Activated CD4-positive, alpha-beta T cell treated with anti-CD3 and anti-CD28 coated beads, Interleukin-2, amount 10 ng/mL, durations not matched to agents 24 days and 14 days (primary cell): ENCODE measurements at regions not wholly inside any gene's neighbourhood (a gene's known extent, or its start where the extent isn't known, plus 50 kb on each side); places are given as distances from the start of the nearest gene placed in this dataset.

ENCODE experiments used
- DNase-seq: peaks from one replicate; pipeline ENCODE4 v3.0.0; 2022
- H3K27ac Mint-ChIP-seq: one replicate; pipeline ENCODE4 v1.8.0; 2022; ENCODE audit warnings: mild to moderate bottlenecking, mixed read lengths
- H3K27me3 Mint-ChIP-seq: one replicate; pipeline ENCODE4 v1.8.0; 2022; ENCODE audit warnings: mixed read lengths
- H3K36me3 Mint-ChIP-seq: one replicate; pipeline ENCODE4 v1.8.0; 2022; ENCODE audit warnings: low read depth, mild to moderate bottlenecking, mixed read lengths
- H3K4me1 Mint-ChIP-seq: one replicate; pipeline ENCODE4 v1.8.0; 2021; ENCODE audit warnings: mixed read lengths
- H3K4me3 Mint-ChIP-seq: one replicate; pipeline ENCODE4 v1.8.0; 2022; ENCODE audit warnings: mild to moderate bottlenecking, moderate library complexity, mixed read lengths
- H3K9me3 Mint-ChIP-seq: one replicate; pipeline ENCODE4 v1.8.0; 2021; ENCODE audit warnings: mixed read lengths
- intact Hi-C: fragments of 100-400 bp; cut with micrococcal nuclease; formaldehyde crosslinking; loops from one replicate; pipeline ENCODE4 v1.15.1; 2023

DNA sequence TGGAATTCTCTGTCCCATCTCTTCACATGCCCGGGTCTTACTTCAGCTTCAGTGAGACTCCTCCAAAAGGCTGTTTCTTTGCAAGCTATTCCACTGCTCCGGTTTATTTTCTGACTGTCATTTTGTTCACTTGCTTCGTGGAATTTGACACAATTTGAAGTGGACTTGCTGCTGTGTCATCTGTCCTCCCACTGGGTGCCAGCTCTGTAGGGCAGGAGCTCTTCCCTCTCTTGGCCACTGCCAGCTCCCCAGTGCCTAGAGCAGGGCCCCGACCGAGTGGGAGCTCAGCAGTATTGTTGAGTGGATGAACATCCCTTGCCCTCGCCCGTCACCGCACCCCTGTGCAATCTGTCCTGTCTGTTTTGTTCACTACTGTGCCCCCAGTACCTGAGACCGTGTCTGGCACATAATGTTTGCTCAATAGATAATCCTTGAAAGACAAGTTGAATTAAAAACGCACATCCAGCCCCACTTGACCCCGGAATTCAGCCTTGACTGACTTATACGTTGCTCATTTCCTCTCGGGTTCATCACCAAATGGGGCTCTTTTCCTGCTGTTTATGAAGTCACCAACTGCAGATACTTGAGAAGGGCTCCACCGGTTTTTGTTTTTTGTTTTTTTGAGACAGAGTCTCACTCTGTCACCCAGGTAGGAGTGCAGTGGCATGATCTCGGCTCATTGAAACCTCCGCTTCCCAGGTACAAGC, 170.3 kb upstream of the KCNG1 start:
- intact Hi-C loops = no loop called here
- no peak for DNase-seq
- Mint-ChIP-seq H3K27me3 (peaks cover 3% of the 10 kb centered on the region), H3K4me3 (no peak overlapping the region), H3K27ac (no peak overlapping the region), H3K9me3 (no peaks in the 10 kb centered on the region), H3K36me3 (no peaks in the 10 kb centered on the region), H3K4me1 (no peaks in the 10 kb centered on the region)

DNA sequence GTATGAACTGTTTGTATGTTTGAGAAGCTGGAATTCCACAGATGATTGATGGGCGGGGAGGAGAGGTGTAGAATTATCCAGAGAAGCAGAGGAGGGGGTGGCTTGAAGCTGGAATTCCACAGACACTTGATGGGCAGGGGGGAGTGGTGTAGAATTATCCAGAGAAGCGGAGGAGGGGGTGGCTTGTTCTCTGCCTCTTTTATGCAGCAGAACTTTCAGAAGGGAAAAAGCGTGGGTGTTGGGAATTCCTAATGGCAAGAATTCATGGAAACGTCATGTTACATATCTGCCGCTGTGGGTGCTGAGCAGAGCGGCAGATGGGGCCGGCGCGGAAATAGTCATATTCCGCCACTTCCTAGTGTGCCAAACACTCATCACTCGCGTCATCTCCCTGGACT, 167.9 kb upstream of the KCNG1 start:
- H3K27me3 Mint-ChIP-seq = peaks cover 8% of the 10 kb centered on the region
- H3K4me1 Mint-ChIP-seq = no peaks in the 10 kb centered on the region
- no peak overlapping the region for H3K4me3 Mint-ChIP-seq
- no peak for DNase-seq
- H3K9me3 Mint-ChIP-seq = no peaks in the 10 kb centered on the region
- no peak overlapping the region for H3K27ac Mint-ChIP-seq
- H3K36me3 Mint-ChIP-seq = no peaks in the 10 kb centered on the region
- intact Hi-C loops = no loop called here

DNA sequence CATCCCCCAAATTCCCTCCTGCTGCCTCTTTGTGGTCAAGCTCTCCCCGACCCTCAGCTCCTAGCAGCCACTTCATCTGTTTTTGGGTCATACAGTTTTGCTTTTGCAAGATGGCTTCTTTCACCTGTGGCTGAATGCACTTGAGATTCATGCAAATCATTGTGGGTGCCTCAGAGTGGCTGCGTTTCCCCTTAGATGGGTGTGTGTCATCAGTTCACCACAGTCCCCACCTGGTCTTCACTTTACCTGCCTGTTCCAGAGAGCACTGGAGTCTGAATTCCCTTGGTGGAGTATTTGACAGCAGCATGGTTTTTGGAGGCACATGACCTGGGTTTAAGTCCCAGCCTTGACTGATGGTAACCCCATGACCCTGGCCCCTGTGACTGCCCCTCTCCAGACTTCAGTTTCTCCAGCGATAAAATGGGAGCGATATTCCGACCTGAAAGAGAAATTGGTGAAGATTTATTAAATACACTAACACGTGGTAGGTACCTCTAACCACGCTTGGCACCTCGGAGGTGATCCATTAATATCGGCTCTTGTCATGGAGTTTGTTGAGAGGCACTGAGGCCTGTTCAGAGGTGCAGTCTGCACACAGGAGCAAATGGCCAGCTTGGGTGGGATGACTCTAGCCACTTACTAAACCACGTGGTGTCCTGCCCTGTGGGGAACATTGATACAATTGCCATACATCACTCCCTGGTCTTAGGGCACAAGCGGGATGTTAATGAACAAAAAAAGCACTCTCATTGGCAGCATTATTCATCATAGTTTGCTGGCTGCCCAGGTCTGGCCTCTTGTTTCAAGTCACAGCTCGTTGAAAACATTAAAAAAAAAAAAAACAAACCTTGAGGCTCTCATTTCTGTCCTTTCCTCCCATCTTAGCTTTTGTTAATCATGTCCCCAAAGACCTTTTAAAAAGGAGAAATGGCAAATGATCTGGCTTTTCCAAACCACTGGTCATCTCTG, 167.2 kb upstream of the KCNG1 start:
- intact Hi-C loops = no loop called here
- Mint-ChIP-seq H3K27ac (no peak overlapping the region), H3K9me3 (no peaks in the 10 kb centered on the region), H3K27me3 (peaks cover 8% of the 10 kb centered on the region), H3K4me1 (no peaks in the 10 kb centered on the region), H3K36me3 (no peaks in the 10 kb centered on the region), H3K4me3 (no peak overlapping the region)
- DNase-seq = no peak

DNA sequence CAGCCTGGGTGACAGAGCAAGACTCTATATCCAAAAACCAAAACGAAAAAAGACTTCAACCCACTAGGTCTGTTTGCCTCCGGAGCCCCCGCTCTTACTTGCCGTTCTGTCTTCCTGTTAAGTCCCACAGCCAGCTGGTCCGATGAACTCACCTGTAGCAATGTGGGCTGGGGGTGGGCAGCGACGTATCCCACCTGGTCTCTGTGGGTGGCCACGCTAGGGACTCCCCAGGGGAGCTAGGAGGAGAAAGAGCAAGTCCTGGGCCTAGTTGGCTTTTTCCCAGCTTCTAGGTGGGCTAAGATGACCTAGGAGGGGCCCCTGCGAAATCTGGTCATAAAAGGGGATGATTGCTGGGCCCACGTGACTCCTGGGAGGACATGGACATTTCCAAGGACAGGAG, 166.0 kb upstream of the KCNG1 start:
- no peak overlapping the region for H3K4me3 Mint-ChIP-seq
- H3K9me3 Mint-ChIP-seq = no peaks in the 10 kb centered on the region
- peaks cover 10% of the 10 kb centered on the region for H3K27me3 Mint-ChIP-seq
- no peak overlapping the region for H3K27ac Mint-ChIP-seq
- intact Hi-C loops = no loop called here
- H3K4me1 Mint-ChIP-seq = no peaks in the 10 kb centered on the region
- DNase-seq = no peak
- H3K36me3 Mint-ChIP-seq = no peaks in the 10 kb centered on the region

DNA sequence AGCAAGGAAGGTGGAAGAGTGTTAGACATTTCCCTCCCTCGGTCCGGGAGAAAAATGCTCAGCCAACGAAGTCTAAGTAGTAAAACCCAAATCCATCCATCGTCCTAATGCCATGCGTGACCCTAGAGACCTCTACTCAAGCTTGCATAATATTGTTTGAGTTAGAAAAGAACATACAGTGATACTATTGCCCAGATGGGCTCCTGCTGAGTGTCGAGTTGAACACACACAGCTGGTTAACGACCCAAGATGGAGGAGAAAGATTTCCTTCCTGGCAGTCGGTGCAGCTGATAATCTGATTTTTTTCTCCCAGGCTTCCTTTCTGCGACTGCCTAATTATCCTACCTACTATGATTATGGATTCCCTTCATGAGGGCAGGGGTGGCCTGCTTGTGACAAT, 164.4 kb upstream of the KCNG1 start:
- Mint-ChIP-seq H3K27ac (no peak overlapping the region), H3K27me3 (peaks cover 10% of the 10 kb centered on the region), H3K9me3 (no peaks in the 10 kb centered on the region), H3K36me3 (no peaks in the 10 kb centered on the region), H3K4me1 (no peaks in the 10 kb centered on the region), H3K4me3 (no peak overlapping the region)
- intact Hi-C loops = no loop called here
- no peak for DNase-seq

DNA sequence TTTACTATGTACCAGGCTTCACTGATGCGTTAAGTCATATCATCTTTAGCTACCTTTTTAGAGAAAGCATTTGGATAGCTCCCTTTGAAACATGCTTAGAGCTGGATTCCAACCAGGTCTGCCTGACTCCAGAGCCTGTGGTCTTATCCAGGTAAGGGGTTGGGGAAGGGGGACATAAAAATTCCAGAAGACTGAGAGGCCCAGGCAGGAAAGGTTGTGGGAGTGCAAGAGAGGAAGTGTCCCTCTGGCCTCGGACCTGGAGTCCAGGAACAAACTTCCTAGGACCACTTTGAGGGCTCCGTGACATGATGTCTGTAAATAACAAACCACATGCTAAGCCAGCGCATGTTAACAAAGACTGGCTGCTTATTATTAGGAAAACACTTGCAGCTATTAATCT, 163.0 kb upstream of the KCNG1 start:
- Mint-ChIP-seq H3K4me3 (no peak overlapping the region), H3K27me3 (peaks cover 12% of the 10 kb centered on the region), H3K9me3 (no peaks in the 10 kb centered on the region), H3K27ac (no peak overlapping the region), H3K36me3 (no peaks in the 10 kb centered on the region), H3K4me1 (no peaks in the 10 kb centered on the region)
- DNase-seq = no peak
- intact Hi-C loops = no loop called here

DNA sequence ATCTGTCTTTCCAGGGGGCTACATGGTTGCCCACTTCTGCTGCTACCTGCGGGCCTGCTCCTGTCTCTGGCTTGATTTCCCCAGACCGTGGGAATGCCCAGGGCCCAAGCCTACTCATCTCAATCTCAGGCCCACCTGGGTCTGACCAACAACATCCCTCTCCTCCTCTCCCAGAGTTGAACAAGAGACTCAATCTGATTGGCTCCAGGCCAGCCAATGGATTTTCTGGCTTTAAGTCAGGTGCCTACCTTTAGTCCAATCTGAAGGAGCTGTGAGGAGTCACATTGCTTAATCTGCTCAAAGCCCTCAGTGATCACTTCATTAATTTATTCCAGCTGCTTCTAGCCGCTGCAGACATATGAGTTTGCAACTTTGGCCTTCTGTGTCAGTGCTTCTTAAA, 162.4 kb upstream of the KCNG1 start:
- Mint-ChIP-seq H3K36me3 (no peaks in the 10 kb centered on the region), H3K4me1 (no peaks in the 10 kb centered on the region), H3K4me3 (no peak overlapping the region), H3K27ac (no peak overlapping the region), H3K9me3 (no peaks in the 10 kb centered on the region), H3K27me3 (peaks cover 12% of the 10 kb centered on the region)
- intact Hi-C loops = no loop called here
- DNase-seq = no peak

DNA sequence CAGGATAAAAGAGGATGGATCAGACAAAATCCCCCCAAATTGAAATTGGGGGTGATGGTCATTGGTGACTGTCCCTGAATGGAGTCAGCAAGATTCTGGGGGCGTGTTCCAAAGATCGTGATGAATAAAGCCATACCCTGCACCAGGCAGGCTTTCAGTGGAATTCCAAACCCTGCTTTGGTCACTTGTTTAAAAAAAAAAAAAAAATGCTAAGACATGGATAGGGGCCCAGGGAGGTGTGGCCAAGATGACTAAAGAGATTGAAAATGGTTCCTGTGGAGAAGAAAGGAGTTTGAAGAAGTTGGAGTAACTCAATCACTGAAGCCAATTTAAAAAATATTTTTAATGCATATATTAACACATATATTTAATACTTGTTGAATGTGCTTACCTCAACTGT, 161.4 kb upstream of the KCNG1 start:
- Mint-ChIP-seq H3K27me3 (peaks cover 20% of the 10 kb centered on the region), H3K4me1 (no peaks in the 10 kb centered on the region), H3K36me3 (no peaks in the 10 kb centered on the region), H3K4me3 (no peak overlapping the region), H3K27ac (no peak overlapping the region), H3K9me3 (no peaks in the 10 kb centered on the region)
- intact Hi-C loops = no loop called here
- no peak for DNase-seq

DNA sequence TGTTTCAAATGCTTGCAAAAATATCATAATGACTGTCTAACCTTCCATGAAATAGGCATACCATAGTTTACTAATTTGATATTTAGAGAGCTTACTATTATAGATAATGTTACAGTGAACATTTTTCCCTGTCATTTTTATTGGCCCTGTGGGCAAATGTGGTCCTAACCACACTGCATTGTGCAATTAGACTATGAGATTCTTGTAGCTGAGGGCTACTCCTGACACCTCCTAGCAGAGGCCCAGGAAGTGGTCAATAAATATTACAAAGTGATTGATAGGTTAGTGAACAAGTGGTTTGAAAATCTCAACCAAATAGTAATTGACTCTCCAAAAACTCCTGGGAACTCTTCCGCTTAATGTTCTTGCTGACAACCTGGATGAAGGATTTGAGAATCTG, 160.5 kb upstream of the KCNG1 start:
- no peak overlapping the region for H3K27ac Mint-ChIP-seq
- H3K9me3 Mint-ChIP-seq = no peaks in the 10 kb centered on the region
- H3K4me1 Mint-ChIP-seq = no peaks in the 10 kb centered on the region
- intact Hi-C loops = no loop called here
- no peak for DNase-seq
- peaks cover 20% of the 10 kb centered on the region for H3K27me3 Mint-ChIP-seq
- H3K4me3 Mint-ChIP-seq = no peak overlapping the region
- H3K36me3 Mint-ChIP-seq = no peaks in the 10 kb centered on the region

DNA sequence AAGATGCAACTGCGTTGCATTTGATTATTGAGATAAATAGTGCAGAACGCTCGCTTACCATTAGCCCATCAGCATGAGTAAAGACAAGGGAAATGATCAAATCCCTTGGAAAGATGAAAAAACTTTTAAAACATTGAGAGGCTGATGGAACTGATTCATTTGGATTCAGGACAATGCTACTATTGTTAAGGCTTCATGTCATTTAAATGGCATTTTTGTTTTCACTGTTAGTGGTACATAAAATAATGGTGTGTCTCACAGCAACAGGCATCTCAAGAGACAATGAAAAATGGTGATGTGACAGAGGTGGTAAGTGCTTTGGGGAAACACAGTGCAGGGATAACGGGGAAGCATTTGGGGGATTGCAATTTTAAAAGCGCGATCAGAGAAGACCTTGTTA, 159.7 kb upstream of the KCNG1 start:
- H3K27me3 Mint-ChIP-seq = peaks cover 19% of the 10 kb centered on the region
- intact Hi-C loops = no loop called here
- H3K36me3 Mint-ChIP-seq = no peaks in the 10 kb centered on the region
- no peaks in the 10 kb centered on the region for H3K4me1 Mint-ChIP-seq
- no peak overlapping the region for H3K4me3 Mint-ChIP-seq
- no peak for DNase-seq
- no peaks in the 10 kb centered on the region for H3K9me3 Mint-ChIP-seq
- H3K27ac Mint-ChIP-seq = no peak overlapping the region

DNA sequence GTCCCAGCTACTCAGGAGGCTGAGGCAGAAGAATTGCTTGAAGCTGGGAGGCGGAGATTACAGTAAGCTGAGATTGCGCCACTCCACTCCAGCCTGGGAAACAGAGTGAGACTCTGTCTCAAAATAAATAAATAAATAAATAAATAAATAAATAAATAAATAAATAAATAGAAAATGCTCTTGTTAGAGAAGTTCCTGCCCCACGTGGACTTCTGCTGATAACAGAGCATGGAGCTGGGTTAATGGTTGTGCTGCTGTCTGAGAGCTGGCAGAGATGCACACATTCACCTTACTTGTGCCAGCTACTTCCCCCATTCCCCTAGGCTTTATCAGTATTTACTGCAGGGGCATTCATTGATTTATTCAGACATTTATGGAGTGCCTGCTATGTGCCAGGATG, 155.2 kb upstream of the KCNG1 start:
- peaks cover 16% of the 10 kb centered on the region for H3K27me3 Mint-ChIP-seq
- DNase-seq = no peak
- intact Hi-C loops = no loop called here
- no peaks in the 10 kb centered on the region for H3K4me1 Mint-ChIP-seq
- no peak overlapping the region for H3K4me3 Mint-ChIP-seq
- no peak overlapping the region for H3K27ac Mint-ChIP-seq
- H3K36me3 Mint-ChIP-seq = no peaks in the 10 kb centered on the region
- H3K9me3 Mint-ChIP-seq = no peaks in the 10 kb centered on the region

DNA sequence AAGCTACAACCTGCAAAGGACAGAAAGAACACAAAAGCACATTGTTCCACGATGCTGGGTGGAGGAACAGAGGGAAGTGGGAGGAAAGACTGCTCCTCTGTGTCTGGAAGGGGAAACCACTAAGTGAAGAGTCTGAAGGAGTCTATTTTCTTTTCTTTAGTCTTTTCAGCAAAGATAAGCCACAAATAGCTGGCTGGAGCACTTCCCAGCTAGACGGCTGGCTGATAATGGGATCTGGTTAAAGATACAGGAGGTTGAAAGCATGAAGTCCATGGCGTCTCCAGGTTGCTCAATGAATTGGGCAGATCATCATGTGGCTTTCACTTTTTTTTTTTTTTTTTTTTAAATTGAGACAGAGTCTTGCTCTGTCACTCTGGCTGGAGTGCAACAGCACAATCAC, 154.0 kb upstream of the KCNG1 start:
- Mint-ChIP-seq H3K27me3 (peaks cover 21% of the 10 kb centered on the region), H3K9me3 (no peaks in the 10 kb centered on the region), H3K27ac (no peak overlapping the region), H3K36me3 (no peaks in the 10 kb centered on the region), H3K4me1 (no peaks in the 10 kb centered on the region), H3K4me3 (no peak overlapping the region)
- intact Hi-C loops = no loop called here
- DNase-seq = no peak

DNA sequence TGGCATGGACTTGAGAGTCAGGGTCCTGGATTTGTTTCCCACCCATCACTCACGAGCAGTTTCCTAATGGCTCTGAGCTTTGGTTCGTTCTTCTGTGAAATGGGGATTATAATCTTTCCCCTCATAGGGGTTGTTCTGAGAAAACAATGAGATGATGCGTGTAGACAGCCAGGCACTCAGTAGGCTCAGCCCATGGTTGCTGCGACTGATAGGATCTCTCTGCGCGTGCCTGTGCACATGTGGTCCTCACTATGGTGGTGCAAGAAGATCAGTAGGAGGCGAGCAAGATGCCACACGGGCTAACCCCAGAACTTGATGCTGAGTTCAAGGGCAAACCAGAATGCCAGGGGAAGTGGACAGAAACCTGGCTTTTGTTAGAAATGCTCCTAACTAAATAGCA, 153.5 kb upstream of the KCNG1 start:
- no peaks in the 10 kb centered on the region for H3K4me1 Mint-ChIP-seq
- DNase-seq = no peak
- peaks cover 19% of the 10 kb centered on the region for H3K27me3 Mint-ChIP-seq
- no peaks in the 10 kb centered on the region for H3K36me3 Mint-ChIP-seq
- H3K27ac Mint-ChIP-seq = no peak overlapping the region
- intact Hi-C loops = no loop called here
- H3K9me3 Mint-ChIP-seq = no peaks in the 10 kb centered on the region
- H3K4me3 Mint-ChIP-seq = no peak overlapping the region

DNA sequence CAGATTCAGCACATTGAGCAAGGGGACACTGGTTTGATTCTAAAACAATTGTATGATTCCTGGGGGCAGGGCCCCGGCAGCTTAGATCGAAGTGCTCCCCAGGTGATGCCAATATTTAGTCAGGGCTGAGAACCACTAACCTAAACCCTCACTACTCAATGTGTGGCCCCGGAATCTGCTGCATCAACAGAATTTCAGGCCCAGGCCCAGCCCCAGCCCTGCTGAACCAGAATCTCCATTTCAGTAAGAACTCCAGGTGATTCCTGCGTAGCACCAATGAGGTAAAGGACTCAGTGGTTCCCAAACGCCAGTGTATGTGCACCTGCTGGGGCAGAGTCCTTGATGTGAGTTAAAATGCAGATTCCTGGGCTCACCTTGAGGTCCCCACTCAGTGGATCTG, 152.8 kb upstream of the KCNG1 start:
- Mint-ChIP-seq H3K4me3 (no peak overlapping the region), H3K27ac (no peak overlapping the region), H3K36me3 (no peaks in the 10 kb centered on the region), H3K9me3 (no peaks in the 10 kb centered on the region), H3K27me3 (peaks cover 19% of the 10 kb centered on the region), H3K4me1 (no peaks in the 10 kb centered on the region)
- DNase-seq = no peak
- intact Hi-C loops = no loop called here
